Astrocyte (in vitro differentiated cells and primary cell): ENCODE measurements at regions not wholly inside any gene's neighbourhood (a gene's known extent, or its start where the extent isn't known, plus 50 kb on each side); places are given as distances from the start of the nearest gene placed in this dataset.

ENCODE experiments used
- EZH2 ChIP-seq: IDR thresholded peaks from 2 replicates; pipeline ENCODE4 v1.6.1; 2012; ENCODE audit warnings: mild to moderate bottlenecking, low read length, inconsistent platforms; ENCODE audit not compliant: insufficient read depth
- TF ChIP-seq, protein P1 (sequence below): IDR thresholded peaks from 2 replicates; pipeline ENCODE4 v1.5.1; 2011; ENCODE audit warnings: low read depth, mild to moderate bottlenecking, inconsistent platforms, low read length, moderate library complexity; ENCODE audit not compliant: insufficient read depth

- no peak for TF ChIP-seq EZH2
- TF ChIP-seq, protein P1, sequence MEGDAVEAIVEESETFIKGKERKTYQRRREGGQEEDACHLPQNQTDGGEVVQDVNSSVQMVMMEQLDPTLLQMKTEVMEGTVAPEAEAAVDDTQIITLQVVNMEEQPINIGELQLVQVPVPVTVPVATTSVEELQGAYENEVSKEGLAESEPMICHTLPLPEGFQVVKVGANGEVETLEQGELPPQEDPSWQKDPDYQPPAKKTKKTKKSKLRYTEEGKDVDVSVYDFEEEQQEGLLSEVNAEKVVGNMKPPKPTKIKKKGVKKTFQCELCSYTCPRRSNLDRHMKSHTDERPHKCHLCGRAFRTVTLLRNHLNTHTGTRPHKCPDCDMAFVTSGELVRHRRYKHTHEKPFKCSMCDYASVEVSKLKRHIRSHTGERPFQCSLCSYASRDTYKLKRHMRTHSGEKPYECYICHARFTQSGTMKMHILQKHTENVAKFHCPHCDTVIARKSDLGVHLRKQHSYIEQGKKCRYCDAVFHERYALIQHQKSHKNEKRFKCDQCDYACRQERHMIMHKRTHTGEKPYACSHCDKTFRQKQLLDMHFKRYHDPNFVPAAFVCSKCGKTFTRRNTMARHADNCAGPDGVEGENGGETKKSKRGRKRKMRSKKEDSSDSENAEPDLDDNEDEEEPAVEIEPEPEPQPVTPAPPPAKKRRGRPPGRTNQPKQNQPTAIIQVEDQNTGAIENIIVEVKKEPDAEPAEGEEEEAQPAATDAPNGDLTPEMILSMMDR: no peak
These were observed 170.9 kb upstream of the PDE3A start for GRCh38 chr12:20197411-20197810.
